ENCODE measurements at regions not wholly inside any gene's neighbourhood (a gene's known extent, or its start where the extent isn't known, plus 50 kb on each side); places are given as distances from the start of the nearest gene placed in this dataset.

GRCh38 chr16:51932317-51932716 is 614.6 kb downstream of the TOX3 start:
- TF ChIP-seq CTCF (IDR thresholded peaks at IDR 0.05) = no peak
- no peak for TF ChIP-seq POLR2A (IDR thresholded peaks at IDR 0.05)
- ATAC-seq (peak; percentile 59), DNase-seq (no peak)
- Histone ChIP-seq H3K27me3 (peaks cover 0 to 3% of the 10 kb centered on the region in 2 donors), H3K36me3 (replicated peaks in 1 of 2; ENCODE audit: insufficient read depth in 1 of 2, low read depth in 2 of 2) (no peaks in the 10 kb centered on the region), H3K27ac (no peak overlapping the region), H3K4me1 (no peaks in the 10 kb centered on the region), H3K9me3 (no peaks in the 10 kb centered on the region), H3K4me3 (no peak overlapping the region)
- intact Hi-C loops (cut with DNase I) = no loop called here
- WGBS, 2 donors = 59 to 61% methylated on average over 2 of the region's 2 CpGs

GRCh38 chr16:51931653-51932052 is 615.3 kb downstream of the TOX3 start:
- Histone ChIP-seq H3K4me1 (no peaks in the 10 kb centered on the region), H3K27me3 (peaks cover 0 to 3% of the 10 kb centered on the region in 2 donors), H3K9me3 (no peaks in the 10 kb centered on the region), H3K27ac (no peak overlapping the region), H3K4me3 (no peak overlapping the region), H3K36me3 (replicated peaks in 1 of 2; ENCODE audit: insufficient read depth in 1 of 2, low read depth in 2 of 2) (no peaks in the 10 kb centered on the region)
- DNase-seq = no peak
- WGBS, 2 donors = 62 to 64% methylated on average over 5 of the region's 5 CpGs
- TF ChIP-seq POLR2A (IDR thresholded peaks at IDR 0.05) (no peak), CTCF (IDR thresholded peaks at IDR 0.05) (no peak)
- ATAC-seq = no peak
- intact Hi-C loops (cut with DNase I) = no loop called here

GRCh38 chr16:51924744-51925143 is 622.2 kb downstream of the TOX3 start:
- Histone ChIP-seq H3K36me3 (replicated peaks in 1 of 2; ENCODE audit: insufficient read depth in 1 of 2, low read depth in 2 of 2) (no peaks in the 10 kb centered on the region), H3K4me3 (no peak overlapping the region), H3K4me1 (peaks cover 17% of the 10 kb centered on the region), H3K9me3 (no peaks in the 10 kb centered on the region), H3K27me3 (no peaks in the 10 kb centered on the region), H3K27ac (no peak overlapping the region)
- WGBS, 2 donors = 13 to 20% methylated on average over 1 of the region's 1 CpG
- DNase-seq = peak in 1 of 4 donors; percentile 10
- intact Hi-C loops (cut with DNase I) = no loop called here
- no peak for ATAC-seq
- TF ChIP-seq POLR2A (IDR thresholded peaks at IDR 0.05) (no peak), CTCF (IDR thresholded peaks at IDR 0.05) (no peak)

- no peak for TF ChIP-seq POLR2A (IDR thresholded peaks at IDR 0.05)
- TF ChIP-seq CTCF (IDR thresholded peaks at IDR 0.05) = no peak
- Histone ChIP-seq H3K9me3 (no peaks in the 10 kb centered on the region), H3K4me3 (no peak overlapping the region), H3K27me3 (no peaks in the 10 kb centered on the region), H3K27ac (no peak overlapping the region), H3K4me1 (peaks cover 17% of the 10 kb centered on the region), H3K36me3 (replicated peaks in 1 of 2; ENCODE audit: insufficient read depth in 1 of 2, low read depth in 2 of 2) (no peaks in the 10 kb centered on the region)
- DNase-seq (no peak), ATAC-seq (no peak)
- intact Hi-C loops (cut with DNase I) = no loop called here
- 84 to 91% methylated on average over 3 of the region's 3 CpGs for WGBS, 2 donors
Observed at GRCh38 chr16:51922476-51922875, 624.5 kb downstream of the TOX3 start.

- 82 to 90% methylated on average over 4 of the region's 4 CpGs for WGBS, 2 donors
- Histone ChIP-seq H3K36me3 (replicated peaks in 1 of 2; ENCODE audit: insufficient read depth in 1 of 2, low read depth in 2 of 2) (no peaks in the 10 kb centered on the region), H3K9me3 (no peaks in the 10 kb centered on the region), H3K4me3 (no peak overlapping the region), H3K4me1 (peaks cover 19% of the 10 kb centered on the region), H3K27ac (no peak overlapping the region), H3K27me3 (no peaks in the 10 kb centered on the region)
- ATAC-seq (no peak), DNase-seq (no peak)
- intact Hi-C loops (cut with DNase I) = no loop called here
- no peak for TF ChIP-seq CTCF (IDR thresholded peaks at IDR 0.05)
- no peak for TF ChIP-seq POLR2A (IDR thresholded peaks at IDR 0.05)
Observed at GRCh38 chr16:51919736-51920135, 627.2 kb downstream of the TOX3 start.
